Gastrocnemius medialis (tissue), 4 donors: ENCODE measurements at regions not wholly inside any gene's neighbourhood (a gene's known extent, or its start where the extent isn't known, plus 50 kb on each side); places are given as distances from the start of the nearest gene placed in this dataset.

Experiments used
- CTCF ChIP-seq, 5 experiments: fragments of 450-650 bp in 3 of 5; fragments of 200-600 bp in 2 of 5; sonication (generic) in 2 of 5; IDR thresholded peaks in 4 of 5; conservative IDR thresholded peaks in 1 of 5; 1 replicate in 4 of 5; 2 replicates in 1 of 5; pipeline ENCODE4 v1.5.1; 2016 to 2019; ENCODE audit warnings: antibody characterized with exemption in 5 of 5, mild to moderate bottlenecking in 3 of 5, moderate library complexity in 3 of 5
- POLR2A ChIP-seq, 2 donors: fragments of 450-650 bp; IDR thresholded peaks; one replicate each; pipeline ENCODE4 v1.6.1; 2017; ENCODE audit warnings: antibody characterized with exemption in 2 of 2, mild to moderate bottlenecking in 2 of 2, moderate library complexity in 2 of 2

- TF ChIP-seq CTCF (IDR thresholded peaks at IDR 0.05 in 4 of 5, conservative IDR thresholded peaks at IDR 0.05 in 1 of 5) (no peak), POLR2A (IDR thresholded peaks at IDR 0.05) (no peak)
Observed at GRCh38 chr6:132011582-132011981, 60.4 kb upstream of the CCN2 start.
